ENCODE measurements at regions not wholly inside any gene's neighbourhood (a gene's known extent, or its start where the extent isn't known, plus 50 kb on each side); places are given as distances from the start of the nearest gene placed in this dataset.

DNA sequence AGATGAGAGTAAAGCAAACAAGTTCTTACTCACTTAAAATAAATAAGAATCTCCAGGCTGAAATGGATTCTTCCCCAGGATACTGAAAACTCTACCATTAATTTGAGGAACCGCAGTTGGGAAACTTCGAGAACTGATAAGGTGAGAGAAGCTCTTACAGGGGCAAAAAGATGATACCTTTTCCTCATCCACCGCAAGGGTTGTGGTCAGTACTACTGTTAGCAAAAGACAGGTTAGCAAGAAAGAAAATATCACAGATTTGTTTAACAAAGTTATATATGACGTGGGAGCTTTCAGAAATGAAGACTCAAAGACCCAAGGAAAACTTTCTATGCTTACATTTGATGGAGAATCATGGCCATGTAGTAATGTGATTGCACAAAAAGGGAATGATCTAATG, 441.6 kb downstream of the PCNX1 start:
- H3K4me1 ChIP-seq (ENCODE audit: insufficient read depth, low read length, severe bottlenecking), result no peaks in the 10 kb centered on the region
- no peaks in the 10 kb centered on the region for H3K9me2 ChIP-seq (ENCODE audit: low read depth, low read length)
- H4K20me1 ChIP-seq (ENCODE audit: insufficient read depth, low read length), result no peaks in the 10 kb centered on the region
- no peak for TF ChIP-seq EZH2 (IDR thresholded peaks at IDR 0.05; ENCODE audit: borderline replicate concordance, low read length)
- TF ChIP-seq, protein P1, sequence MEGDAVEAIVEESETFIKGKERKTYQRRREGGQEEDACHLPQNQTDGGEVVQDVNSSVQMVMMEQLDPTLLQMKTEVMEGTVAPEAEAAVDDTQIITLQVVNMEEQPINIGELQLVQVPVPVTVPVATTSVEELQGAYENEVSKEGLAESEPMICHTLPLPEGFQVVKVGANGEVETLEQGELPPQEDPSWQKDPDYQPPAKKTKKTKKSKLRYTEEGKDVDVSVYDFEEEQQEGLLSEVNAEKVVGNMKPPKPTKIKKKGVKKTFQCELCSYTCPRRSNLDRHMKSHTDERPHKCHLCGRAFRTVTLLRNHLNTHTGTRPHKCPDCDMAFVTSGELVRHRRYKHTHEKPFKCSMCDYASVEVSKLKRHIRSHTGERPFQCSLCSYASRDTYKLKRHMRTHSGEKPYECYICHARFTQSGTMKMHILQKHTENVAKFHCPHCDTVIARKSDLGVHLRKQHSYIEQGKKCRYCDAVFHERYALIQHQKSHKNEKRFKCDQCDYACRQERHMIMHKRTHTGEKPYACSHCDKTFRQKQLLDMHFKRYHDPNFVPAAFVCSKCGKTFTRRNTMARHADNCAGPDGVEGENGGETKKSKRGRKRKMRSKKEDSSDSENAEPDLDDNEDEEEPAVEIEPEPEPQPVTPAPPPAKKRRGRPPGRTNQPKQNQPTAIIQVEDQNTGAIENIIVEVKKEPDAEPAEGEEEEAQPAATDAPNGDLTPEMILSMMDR (IDR thresholded peaks at IDR 0.05; ENCODE audit: low read length), result no peak
- no peak overlapping the region for H3K4me2 ChIP-seq (ENCODE audit: low read length)
- no peaks in the 10 kb centered on the region for H3K36me3 ChIP-seq (ENCODE audit: insufficient read depth, low read length)
- H3K9me3 ChIP-seq (ENCODE audit: low read length), result peaks cover 8% of the 10 kb centered on the region; the same call in 1 of the 2 replicates
- H2AFZ ChIP-seq (ENCODE audit: low read length), result no peak overlapping the region
- peaks cover 4% of the 10 kb centered on the region; the same call in 1 of the 2 replicates for H3K79me2 ChIP-seq (ENCODE audit: insufficient read depth, low read length)
- no peak overlapping the region for H3K4me3 ChIP-seq (ENCODE audit: low read depth, low read length, poor library complexity, severe bottlenecking)
- no peak overlapping the region for H3K9ac ChIP-seq (ENCODE audit: low read length)
- H3K27ac ChIP-seq (ENCODE audit: low read depth, low read length, poor library complexity, severe bottlenecking), result no peak overlapping the region
- H3F3A ChIP-seq (ENCODE audit: insufficient read depth, low read length), result no peaks in the 10 kb centered on the region
- no peaks in the 10 kb centered on the region for H3K27me3 ChIP-seq (ENCODE audit: insufficient read depth, low read length)

DNA sequence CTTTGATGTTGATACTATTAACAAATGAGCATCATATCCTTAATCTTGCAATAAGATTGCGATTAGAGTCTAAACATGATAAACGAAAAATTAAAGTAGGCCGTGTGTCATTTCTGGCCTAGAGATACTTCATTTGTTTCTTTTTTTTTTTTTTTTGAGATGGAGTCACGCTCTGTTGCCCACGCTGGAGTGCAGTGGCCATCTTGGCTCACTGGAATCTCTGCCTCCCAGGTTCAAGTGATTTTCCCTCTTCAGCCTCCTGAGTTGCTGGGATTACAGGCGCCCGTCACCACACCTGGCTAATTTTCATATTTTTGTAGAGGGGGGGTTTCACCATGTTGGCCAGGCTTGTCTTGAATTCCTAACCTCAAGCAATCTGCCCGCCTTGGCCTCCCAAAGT, 446.9 kb downstream of the PCNX1 start:
- Histone ChIP-seq H3K9ac (ENCODE audit: low read length) (no peak overlapping the region), H3K9me2 (ENCODE audit: low read depth, low read length) (no peaks in the 10 kb centered on the region), H3K27ac (ENCODE audit: low read depth, low read length, poor library complexity, severe bottlenecking) (no peak overlapping the region), H2AFZ (ENCODE audit: low read length) (no peak overlapping the region), H3K36me3 (ENCODE audit: insufficient read depth, low read length) (no peaks in the 10 kb centered on the region), H3K9me3 (ENCODE audit: low read length) (peaks cover 9% of the 10 kb centered on the region; the same call in 1 of the 2 replicates), H3K27me3 (ENCODE audit: insufficient read depth, low read length) (no peaks in the 10 kb centered on the region), H3K4me3 (ENCODE audit: low read depth, low read length, poor library complexity, severe bottlenecking) (no peak overlapping the region), H3K4me2 (ENCODE audit: low read length) (no peak overlapping the region), H3K4me1 (ENCODE audit: insufficient read depth, low read length, severe bottlenecking) (no peaks in the 10 kb centered on the region), H4K20me1 (ENCODE audit: insufficient read depth, low read length) (no peaks in the 10 kb centered on the region), H3K79me2 (ENCODE audit: insufficient read depth, low read length) (no peaks in the 10 kb centered on the region), H3F3A (ENCODE audit: insufficient read depth, low read length) (no peaks in the 10 kb centered on the region)
- TF ChIP-seq, protein P1 (IDR thresholded peaks at IDR 0.05; ENCODE audit: low read length), result no peak
- TF ChIP-seq EZH2 (IDR thresholded peaks at IDR 0.05; ENCODE audit: borderline replicate concordance, low read length), result no peak

GRCh38 chr14:71354801-71355200, 447.5 kb downstream of the PCNX1 start:
- H3F3A ChIP-seq (ENCODE audit: insufficient read depth, low read length), result no peaks in the 10 kb centered on the region
- H3K9me2 ChIP-seq (ENCODE audit: low read depth, low read length), result no peaks in the 10 kb centered on the region
- peaks cover 9% of the 10 kb centered on the region; the same call in 1 of the 2 replicates for H3K9me3 ChIP-seq (ENCODE audit: low read length)
- no peak overlapping the region for H3K4me3 ChIP-seq (ENCODE audit: low read depth, low read length, poor library complexity, severe bottlenecking)
- no peak overlapping the region for H3K9ac ChIP-seq (ENCODE audit: low read length)
- H3K36me3 ChIP-seq (ENCODE audit: insufficient read depth, low read length), result no peaks in the 10 kb centered on the region
- H3K4me2 ChIP-seq (ENCODE audit: low read length), result no peak overlapping the region
- H2AFZ ChIP-seq (ENCODE audit: low read length), result no peak overlapping the region
- no peak overlapping the region for H3K27ac ChIP-seq (ENCODE audit: low read depth, low read length, poor library complexity, severe bottlenecking)
- H3K79me2 ChIP-seq (ENCODE audit: insufficient read depth, low read length), result no peaks in the 10 kb centered on the region
- no peaks in the 10 kb centered on the region for H3K4me1 ChIP-seq (ENCODE audit: insufficient read depth, low read length, severe bottlenecking)
- no peaks in the 10 kb centered on the region for H3K27me3 ChIP-seq (ENCODE audit: insufficient read depth, low read length)
- TF ChIP-seq EZH2 (IDR thresholded peaks at IDR 0.05; ENCODE audit: borderline replicate concordance, low read length), result no peak
- TF ChIP-seq, protein P1 (IDR thresholded peaks at IDR 0.05; ENCODE audit: low read length), result no peak
- no peaks in the 10 kb centered on the region for H4K20me1 ChIP-seq (ENCODE audit: insufficient read depth, low read length)

Measured in OCI-LY1 (cell line).